ENCODE measurements at regions not wholly inside any gene's neighbourhood (a gene's known extent, or its start where the extent isn't known, plus 50 kb on each side); places are given as distances from the start of the nearest gene placed in this dataset.

DNA sequence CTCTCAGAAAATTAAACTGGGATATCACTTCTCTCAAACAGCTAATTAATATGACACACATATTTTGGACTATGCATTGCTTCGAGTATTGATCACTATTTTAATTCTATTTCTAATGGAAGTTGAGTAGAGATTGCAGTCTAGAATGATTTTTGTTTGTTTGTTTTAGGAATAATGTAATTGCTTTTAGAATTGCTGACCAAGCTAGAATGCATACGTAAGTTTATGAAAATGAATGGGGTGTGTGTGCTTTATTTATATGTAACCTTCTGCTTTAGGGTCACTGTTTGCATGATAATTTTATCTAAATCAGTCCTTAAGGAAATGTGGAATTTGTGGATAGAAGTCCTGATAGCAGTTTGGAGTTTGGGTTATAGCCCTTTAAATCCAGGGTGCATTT is 371.4 kb downstream of the NR2F2 start:
- Histone ChIP-seq H3K79me2 (no peaks in the 10 kb centered on the region), H2AFZ (no peak overlapping the region), H3K4me2 (no peak overlapping the region), H3K4me1 (ENCODE audit: insufficient read depth) (no peaks in the 10 kb centered on the region), H3K36me3 (replicated peaks; ENCODE audit: insufficient read depth, low read depth) (no peaks in the 10 kb centered on the region), H3K9me2 (replicated peaks; ENCODE audit: insufficient read depth) (no peaks in the 10 kb centered on the region), H4K20me1 (ENCODE audit: insufficient read depth, poor library complexity, severe bottlenecking) (no peaks in the 10 kb centered on the region), H3K4me3 (no peak overlapping the region), H3K27me3 (no peaks in the 10 kb centered on the region), H3K9me3 (ENCODE audit: low read depth) (no peaks in the 10 kb centered on the region), H3K27ac (no peak overlapping the region)
- TF ChIP-seq EZH2 (IDR thresholded peaks at IDR 0.05; ENCODE audit: borderline replicate concordance) (no peak), EZH2phosphoT487 (IDR thresholded peaks at IDR 0.05; ENCODE audit: low read depth, severe bottlenecking, unreplicated experiment) (no peak)
- TF ChIP-seq, protein P1, sequence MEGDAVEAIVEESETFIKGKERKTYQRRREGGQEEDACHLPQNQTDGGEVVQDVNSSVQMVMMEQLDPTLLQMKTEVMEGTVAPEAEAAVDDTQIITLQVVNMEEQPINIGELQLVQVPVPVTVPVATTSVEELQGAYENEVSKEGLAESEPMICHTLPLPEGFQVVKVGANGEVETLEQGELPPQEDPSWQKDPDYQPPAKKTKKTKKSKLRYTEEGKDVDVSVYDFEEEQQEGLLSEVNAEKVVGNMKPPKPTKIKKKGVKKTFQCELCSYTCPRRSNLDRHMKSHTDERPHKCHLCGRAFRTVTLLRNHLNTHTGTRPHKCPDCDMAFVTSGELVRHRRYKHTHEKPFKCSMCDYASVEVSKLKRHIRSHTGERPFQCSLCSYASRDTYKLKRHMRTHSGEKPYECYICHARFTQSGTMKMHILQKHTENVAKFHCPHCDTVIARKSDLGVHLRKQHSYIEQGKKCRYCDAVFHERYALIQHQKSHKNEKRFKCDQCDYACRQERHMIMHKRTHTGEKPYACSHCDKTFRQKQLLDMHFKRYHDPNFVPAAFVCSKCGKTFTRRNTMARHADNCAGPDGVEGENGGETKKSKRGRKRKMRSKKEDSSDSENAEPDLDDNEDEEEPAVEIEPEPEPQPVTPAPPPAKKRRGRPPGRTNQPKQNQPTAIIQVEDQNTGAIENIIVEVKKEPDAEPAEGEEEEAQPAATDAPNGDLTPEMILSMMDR (IDR thresholded peaks at IDR 0.05; ENCODE audit: poor library complexity): no peak
- WGBS (ENCODE audit: low lambda C conversion rate, missing lambda C conversion rate): 74% methylated on average over 2 of the region's 2 CpGs
- DNase-seq (ENCODE audit: low spot score): no peak

DNA sequence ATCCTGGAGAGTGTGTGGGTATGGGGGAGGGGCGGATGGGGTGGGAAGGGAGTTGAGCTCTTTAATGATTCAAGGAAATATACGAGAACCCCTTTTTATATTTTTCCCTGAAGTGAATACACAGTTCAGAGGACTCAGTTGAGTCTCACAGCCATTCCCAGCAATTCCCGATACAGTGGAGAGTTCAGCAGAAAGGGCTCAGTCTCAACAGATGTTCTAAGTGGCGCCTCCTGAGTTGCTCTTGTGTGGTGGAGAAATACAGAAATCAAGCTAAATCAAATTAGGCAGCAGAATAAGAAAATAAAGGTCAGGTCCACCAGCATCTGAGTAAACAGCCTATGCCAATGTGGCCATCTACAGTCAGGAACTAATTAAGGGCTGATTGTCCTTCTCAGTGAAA is 372.1 kb downstream of the NR2F2 start:
- 67% methylated on average over 4 of the region's 4 CpGs for WGBS (ENCODE audit: low lambda C conversion rate, missing lambda C conversion rate)
- Histone ChIP-seq H3K27me3 (no peaks in the 10 kb centered on the region), H4K20me1 (ENCODE audit: insufficient read depth, poor library complexity, severe bottlenecking) (no peaks in the 10 kb centered on the region), H3K4me1 (ENCODE audit: insufficient read depth) (no peaks in the 10 kb centered on the region), H3K4me3 (no peak overlapping the region), H3K4me2 (no peak overlapping the region), H3K9me3 (ENCODE audit: low read depth) (no peaks in the 10 kb centered on the region), H3K79me2 (no peaks in the 10 kb centered on the region), H2AFZ (no peak overlapping the region), H3K36me3 (replicated peaks; ENCODE audit: insufficient read depth, low read depth) (no peaks in the 10 kb centered on the region), H3K27ac (no peak overlapping the region), H3K9me2 (replicated peaks; ENCODE audit: insufficient read depth) (no peaks in the 10 kb centered on the region)
- TF ChIP-seq, protein P1 (IDR thresholded peaks at IDR 0.05; ENCODE audit: poor library complexity): no peak
- TF ChIP-seq EZH2phosphoT487 (IDR thresholded peaks at IDR 0.05; ENCODE audit: low read depth, severe bottlenecking, unreplicated experiment): no peak
- TF ChIP-seq EZH2 (IDR thresholded peaks at IDR 0.05; ENCODE audit: borderline replicate concordance): no peak
- no peak for DNase-seq (ENCODE audit: low spot score)

DNA sequence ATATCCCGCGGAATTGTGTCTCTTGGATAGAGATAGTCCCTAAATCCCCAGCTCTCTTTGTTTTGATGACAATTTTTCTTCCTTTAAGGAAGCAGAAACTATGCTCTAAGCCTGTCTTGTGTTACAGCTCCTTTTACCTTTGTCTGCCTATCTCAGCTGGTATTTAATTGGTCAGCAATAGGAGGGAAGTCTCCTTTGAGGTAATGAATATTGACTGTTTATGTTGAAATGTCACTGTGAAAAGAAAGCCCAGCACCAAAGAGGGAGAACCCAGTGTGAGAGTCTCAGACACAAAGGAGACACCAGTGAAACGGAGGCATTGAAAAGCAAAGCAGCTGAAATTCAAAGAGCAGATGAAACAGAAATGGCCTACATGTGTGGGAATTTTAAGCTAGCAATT is 372.6 kb downstream of the NR2F2 start:
- DNase-seq (ENCODE audit: low spot score): no peak
- TF ChIP-seq EZH2 (IDR thresholded peaks at IDR 0.05; ENCODE audit: borderline replicate concordance): no peak
- TF ChIP-seq, protein P1 (IDR thresholded peaks at IDR 0.05; ENCODE audit: poor library complexity): no peak
- TF ChIP-seq EZH2phosphoT487 (IDR thresholded peaks at IDR 0.05; ENCODE audit: low read depth, severe bottlenecking, unreplicated experiment): no peak
- WGBS (ENCODE audit: low lambda C conversion rate, missing lambda C conversion rate): 43% methylated on average over 3 of the region's 3 CpGs

More for the DNA sequence above, 372.6 kb downstream of the NR2F2 start:
- Histone ChIP-seq H4K20me1 (ENCODE audit: insufficient read depth, poor library complexity, severe bottlenecking) (no peaks in the 10 kb centered on the region), H3K9me3 (ENCODE audit: low read depth) (no peaks in the 10 kb centered on the region), H3K4me3 (no peak overlapping the region), H3K27me3 (no peaks in the 10 kb centered on the region), H3K4me1 (ENCODE audit: insufficient read depth) (no peaks in the 10 kb centered on the region), H2AFZ (no peak overlapping the region), H3K36me3 (replicated peaks; ENCODE audit: insufficient read depth, low read depth) (no peaks in the 10 kb centered on the region), H3K27ac (no peak overlapping the region), H3K9me2 (replicated peaks; ENCODE audit: insufficient read depth) (no peaks in the 10 kb centered on the region), H3K79me2 (no peaks in the 10 kb centered on the region), H3K4me2 (no peak overlapping the region)
